Vagina (tissue), 2 donors: ENCODE measurements at regions not wholly inside any gene's neighbourhood (a gene's known extent, or its start where the extent isn't known, plus 50 kb on each side); places are given as distances from the start of the nearest gene placed in this dataset.

Source experiments
- CTCF ChIP-seq, 3 experiments: fragments of 450-650 bp in 2 of 3; fragments of 200-600 bp in 1 of 3; sonication (generic) in 1 of 3; IDR thresholded peaks; one replicate each; pipeline ENCODE4 v1.5.1; 2017 to 2019; ENCODE audit warnings: antibody characterized with exemption in 3 of 3, mild to moderate bottlenecking in 2 of 3, moderate library complexity in 2 of 3
- POLR2A ChIP-seq, 2 donors: fragments of 450-650 bp; IDR thresholded peaks; one replicate each; pipeline ENCODE4 v1.6.1; 2017; ENCODE audit warnings: antibody characterized with exemption in 2 of 2, mild to moderate bottlenecking in 2 of 2, moderate library complexity in 2 of 2

GRCh38 chr6:119960036-119960435 lies 610.5 kb upstream of the MAN1A1 start:
- TF ChIP-seq CTCF (IDR thresholded peaks at IDR 0.05) (no peak), POLR2A (IDR thresholded peaks at IDR 0.05) (no peak)
